Stimulated activated CD4-positive, alpha-beta T cell treated with anti-CD3 and anti-CD28 coated beads, Interleukin-4, amount 100 ng/mL, for 24 hours (primary cell): ENCODE measurements at regions not wholly inside any gene's neighbourhood (a gene's known extent, or its start where the extent isn't known, plus 50 kb on each side); places are given as distances from the start of the nearest gene placed in this dataset.
"Not testable (repeated sequence)": the region's sequence is repeated elsewhere in the genome, so short reads cannot be mapped to it uniquely, and the experiment has no call there.

Experiments used
- DNase-seq: peaks from one replicate; pipeline ENCODE4 v3.0.0-alpha.2; 2020

DNA sequence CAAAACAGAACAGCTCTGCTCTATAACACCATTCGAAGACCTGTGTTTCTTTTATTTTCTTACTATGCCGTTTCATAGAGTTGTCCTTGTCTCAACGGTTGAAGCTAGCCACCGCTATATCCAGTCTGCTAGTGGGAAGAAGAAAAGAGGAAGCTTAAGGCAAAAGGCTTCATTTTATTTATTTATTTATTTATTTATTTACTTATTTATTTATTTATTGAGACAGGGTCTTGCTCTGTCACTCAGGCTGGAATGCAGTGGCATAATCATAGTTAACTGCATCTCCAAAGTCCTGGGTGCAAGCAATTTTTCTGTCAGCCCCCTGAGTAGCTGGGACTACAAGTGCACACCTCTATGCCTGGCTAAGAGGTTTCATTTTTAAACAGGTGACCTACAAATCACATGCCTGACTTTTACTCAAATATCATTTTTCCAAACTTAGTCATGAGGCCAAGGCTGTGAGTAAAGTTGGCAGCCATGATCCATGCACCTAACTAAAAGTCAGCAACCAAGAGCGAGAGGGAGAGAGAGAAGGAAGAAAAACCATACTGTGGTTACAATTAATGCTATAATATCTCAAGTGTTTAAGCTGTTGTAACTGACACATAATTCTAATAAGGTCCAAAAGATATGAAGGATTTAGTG, 1305.3 kb upstream of the LRRTM3 start:
- DNase-seq = no peak

DNA sequence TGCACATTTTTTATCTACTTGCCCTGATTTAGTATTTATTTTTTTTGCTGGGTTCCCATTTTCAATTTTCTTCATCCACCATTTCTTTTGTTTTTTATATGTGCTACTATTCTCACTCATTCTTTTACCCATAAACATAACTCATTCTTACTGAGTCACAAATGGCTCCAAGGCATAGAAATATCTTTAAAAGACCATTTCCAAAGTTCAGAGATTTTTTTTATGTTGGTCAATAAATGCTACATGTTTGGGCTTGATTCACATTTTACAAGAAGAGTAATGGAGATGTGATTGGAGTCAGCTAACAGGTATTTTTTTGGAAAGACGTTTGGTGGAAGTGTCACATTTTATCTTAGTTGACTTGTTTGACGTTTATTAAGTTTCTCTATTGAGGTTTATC, 1303.2 kb upstream of the LRRTM3 start:
- no peak for DNase-seq

DNA sequence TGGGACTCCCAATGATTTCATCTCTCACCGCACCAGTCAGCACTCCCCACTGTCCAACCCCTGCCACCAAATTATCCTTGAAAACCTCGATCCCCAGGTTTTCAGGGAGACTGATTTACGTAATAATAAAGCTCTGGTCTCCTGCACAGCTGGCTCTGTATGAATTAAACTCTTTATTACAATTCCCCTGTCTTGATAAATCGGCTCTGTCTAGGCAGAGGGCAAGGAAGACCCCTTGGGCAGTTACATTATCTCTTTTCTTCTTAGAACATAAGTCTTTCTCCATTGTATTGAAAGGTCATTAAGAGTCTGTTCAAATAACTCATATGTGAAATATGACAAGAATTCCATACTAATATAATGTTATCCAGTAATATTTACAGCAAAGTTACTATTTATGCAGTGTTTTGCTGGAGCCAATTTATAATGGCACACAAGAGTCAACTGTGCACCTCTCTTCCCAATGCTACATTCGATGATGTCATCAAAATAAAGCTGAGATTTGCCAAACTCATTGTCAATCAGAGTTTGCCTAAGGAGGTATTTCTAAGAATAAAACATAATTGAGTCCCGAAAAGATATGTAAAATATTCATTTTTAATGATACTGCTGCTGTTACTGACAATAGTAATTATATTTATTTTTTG, 1297.2 kb upstream of the LRRTM3 start:
- no peak for DNase-seq

DNA sequence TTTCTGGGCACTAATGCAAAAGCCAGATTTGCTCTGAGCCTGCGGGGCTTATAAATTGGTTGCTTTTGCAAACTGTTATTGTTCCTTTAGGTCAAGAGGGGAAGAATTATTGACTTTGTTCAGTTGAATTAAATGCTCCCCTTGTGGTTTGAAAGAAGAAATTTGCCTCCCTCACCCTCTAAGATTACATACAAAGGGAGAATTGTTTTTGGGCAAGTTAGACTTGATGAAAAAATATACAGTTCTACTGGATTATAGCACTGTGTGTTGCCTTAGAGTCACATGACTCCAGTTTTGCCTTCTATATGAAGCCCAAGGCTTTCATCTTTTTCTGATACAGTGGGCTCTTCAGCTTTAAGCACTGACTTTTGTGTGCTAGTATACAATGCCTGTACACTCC, 1265.8 kb upstream of the LRRTM3 start:
- DNase-seq = no peak

DNA sequence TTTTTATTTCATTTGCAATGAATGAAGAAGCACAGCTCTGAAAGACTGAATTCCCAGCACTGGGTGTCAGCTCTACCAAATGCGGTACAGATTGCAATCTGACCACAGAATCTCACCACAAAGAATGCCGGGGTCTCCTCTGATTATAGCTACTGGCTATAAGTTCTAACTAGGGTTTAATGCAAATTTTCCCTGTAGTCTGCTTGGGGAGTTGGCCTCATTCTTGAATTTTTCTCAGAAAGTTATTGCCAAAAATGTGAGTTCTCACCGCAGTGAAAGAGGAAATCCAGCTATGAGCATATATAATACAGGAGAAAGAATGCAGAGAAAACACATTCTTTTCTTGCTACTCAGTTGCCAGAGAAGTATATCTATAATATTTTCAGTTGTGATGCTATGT, 1255.7 kb upstream of the LRRTM3 start:
- no peak for DNase-seq

DNA sequence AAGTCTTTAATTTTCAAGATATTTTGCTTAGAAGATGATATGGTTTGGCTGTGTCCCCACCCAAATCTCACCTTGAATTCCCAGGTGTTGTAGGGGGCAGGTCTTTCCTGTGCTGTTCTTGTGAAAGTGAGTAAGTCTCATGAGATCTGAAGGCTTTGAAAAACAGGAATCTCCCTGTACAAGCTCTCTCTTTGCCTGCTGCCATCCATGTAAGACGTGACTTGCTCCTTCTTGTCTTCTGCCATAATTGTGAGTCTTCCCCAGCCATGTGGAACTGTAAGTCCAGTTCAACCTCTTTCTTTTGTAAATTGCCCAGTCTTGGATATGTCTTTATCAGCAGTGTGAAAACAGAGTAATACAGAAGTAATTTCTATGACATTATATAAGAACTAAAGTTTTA, 1255.2 kb upstream of the LRRTM3 start:
- not testable (repeated sequence) for DNase-seq

DNA sequence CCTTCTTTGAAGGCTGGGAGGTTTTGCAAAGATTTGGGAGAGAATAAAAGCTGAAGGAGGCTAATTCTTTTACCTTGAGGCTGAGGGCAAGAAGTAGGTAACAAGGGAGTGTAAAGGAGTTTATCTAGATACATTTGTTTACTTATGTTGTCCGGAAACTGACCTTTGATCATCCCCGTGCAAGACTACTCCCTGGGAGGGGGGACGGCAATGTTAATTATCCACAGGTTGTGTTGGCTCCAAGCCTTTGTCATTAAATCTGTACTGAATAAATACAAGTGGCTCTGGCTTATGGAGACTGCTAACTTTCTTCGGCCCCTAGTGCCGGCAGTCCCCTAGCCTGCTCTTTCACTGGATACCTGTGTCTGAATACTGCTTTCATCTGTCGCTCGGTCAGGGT, 1250.6 kb upstream of the LRRTM3 start:
- DNase-seq = no peak

DNA sequence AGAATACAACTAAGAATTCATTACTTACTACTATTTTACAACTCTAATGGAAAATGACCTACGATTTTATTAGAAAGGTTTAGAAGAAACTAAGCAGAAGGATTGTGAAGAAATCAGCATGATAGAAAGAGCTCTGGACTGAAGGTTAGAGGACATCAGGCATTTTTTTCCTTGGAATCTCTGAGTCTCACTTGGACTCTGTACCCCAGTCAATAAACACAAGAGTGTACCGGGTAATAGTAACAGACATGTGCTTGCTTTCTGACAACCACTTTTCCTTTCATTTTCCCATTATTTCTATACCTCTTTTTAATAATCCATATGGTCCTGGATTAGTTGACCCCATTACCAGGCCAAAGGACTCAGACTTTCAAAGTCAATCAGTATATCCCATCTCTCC, 1240.9 kb upstream of the LRRTM3 start:
- DNase-seq = no peak

DNA sequence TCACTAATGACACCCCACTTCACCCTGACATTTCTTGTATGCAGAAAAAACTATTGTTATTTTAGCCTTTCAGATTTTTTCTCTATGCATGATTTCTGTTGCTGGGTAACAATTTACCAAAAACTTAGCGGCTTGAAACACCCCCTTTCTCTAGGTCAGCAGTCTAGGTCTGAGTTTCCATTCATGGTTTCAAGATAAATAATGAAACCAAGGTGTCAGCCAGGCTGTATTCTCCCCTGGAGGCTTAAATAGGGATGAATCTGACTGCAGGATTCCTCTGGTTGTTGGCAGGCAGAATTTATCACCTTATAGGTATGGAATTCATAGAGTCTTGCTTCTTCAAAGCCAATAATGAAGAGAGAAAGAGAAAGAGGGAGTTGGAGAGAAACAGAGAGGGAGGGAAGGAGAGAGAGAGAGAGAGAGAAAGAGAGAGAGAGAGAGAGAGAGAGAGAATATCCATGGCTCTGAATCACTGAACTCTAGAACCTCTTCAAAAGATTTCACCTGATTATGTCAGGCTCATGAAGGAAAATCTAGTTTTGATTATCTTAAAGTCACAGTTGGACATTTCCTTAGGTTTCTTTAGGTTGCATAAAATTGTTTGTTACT, 1224.6 kb upstream of the LRRTM3 start:
- no peak for DNase-seq

DNA sequence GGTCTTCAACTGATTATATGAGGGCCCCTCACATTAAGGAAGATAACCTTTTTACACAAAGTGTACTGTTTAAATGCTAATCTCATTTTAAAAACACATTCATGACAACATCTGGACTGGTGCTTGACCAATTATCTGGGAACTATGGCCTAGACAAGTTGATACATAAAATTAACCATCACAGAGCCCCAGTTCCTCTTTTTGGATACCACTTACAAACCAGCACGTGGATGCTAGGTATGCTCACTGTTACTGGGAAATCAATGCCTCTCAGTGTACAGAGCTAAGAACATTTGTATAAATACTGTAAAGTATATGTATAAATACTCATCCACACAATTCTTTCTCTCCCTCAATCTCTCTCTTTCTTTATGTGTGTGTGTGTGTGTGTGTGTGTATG, 1217.8 kb upstream of the LRRTM3 start:
- no peak for DNase-seq

DNA sequence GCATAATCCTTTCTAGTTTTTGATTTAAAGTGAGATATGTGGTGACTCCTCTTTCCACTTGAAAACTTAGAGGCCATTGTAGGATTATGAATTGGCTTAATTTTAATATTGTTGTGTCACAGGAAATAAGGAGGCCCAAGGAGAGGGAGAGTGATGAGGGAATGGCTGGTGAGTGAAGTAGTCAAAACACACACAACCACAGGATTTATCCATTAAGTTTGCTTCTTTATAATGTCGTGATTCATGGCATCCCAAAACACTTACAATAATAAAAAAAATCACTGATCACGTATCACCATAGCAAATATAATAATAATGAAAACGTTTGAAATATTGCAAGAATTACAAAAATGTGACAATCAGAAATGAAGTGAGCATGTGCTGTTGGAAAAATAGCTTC, 1215.5 kb upstream of the LRRTM3 start:
- no peak for DNase-seq

DNA sequence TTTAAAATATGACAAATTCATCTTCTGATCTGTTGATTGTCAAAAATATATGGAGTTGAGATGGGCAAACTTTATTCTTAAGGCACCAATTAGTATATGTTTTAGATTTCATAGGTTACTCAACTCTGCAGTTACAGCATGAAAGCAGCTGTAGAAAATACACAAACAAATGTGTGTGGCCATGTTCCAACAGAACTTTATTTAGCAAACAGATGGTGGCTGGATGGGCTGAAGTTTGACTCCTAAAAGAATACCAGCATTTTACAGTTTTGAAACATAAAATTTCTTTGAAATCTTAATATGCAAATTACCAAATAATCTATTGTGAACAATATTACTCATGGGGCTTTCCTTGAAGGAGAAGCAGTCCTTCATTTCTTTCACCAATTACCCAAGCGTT, 1206.0 kb upstream of the LRRTM3 start:
- no peak for DNase-seq

DNA sequence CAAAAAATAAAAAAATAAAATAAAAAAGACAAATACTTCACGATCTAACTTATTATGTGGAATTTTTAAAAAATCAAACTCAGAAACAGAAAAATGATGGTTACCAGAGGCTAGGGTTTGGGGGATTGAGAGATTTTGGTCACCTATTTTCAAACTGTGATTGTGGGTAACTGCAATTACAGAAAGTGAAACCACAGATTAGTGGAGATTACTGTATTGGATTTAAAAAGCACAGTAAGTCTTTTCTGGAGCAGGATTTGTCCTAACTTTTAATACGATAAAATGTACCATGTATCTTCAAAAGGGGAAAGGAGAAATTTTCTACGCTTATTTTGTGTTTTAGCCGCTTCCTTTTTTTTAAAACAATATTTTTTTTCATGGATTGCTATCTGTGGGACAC, 1204.9 kb upstream of the LRRTM3 start:
- DNase-seq = no peak

DNA sequence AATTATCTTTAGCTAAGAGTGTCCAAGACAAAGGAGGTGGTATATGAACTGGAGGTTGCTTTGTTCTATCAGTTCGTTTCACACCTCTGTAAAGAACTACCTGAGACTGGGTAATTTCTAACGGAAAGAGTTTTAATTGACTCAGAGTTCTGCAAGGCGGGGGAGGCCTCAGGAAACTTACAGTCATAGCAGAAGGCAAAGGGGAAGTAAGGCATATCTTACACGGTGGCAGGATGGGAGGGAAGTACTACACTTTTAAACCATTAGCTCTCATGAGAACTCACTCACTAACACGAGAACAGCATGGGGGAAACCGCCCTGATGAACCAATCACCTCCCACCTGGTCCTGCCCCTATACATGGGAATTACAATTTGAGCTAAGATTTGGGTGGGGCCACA, 1202.3 kb upstream of the LRRTM3 start:
- no peak for DNase-seq

DNA sequence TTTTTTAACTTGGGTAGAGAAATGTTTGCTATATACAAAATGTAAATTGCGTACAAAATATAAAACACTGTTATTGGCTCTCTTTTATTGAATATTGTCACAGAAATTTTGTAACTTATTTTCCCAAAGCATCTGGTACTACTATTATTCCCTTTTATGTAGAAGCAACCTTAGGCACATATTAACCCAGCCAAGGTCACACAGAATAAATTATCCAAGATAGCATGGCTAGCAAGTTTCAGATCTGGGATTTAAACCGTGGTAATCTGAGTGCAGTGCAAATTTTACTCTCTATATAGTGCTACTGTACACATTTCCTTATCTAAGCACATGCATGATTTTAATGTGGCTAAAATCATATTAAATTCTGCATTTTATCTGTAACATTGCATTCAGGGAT, 1190.5 kb upstream of the LRRTM3 start:
- no peak for DNase-seq

DNA sequence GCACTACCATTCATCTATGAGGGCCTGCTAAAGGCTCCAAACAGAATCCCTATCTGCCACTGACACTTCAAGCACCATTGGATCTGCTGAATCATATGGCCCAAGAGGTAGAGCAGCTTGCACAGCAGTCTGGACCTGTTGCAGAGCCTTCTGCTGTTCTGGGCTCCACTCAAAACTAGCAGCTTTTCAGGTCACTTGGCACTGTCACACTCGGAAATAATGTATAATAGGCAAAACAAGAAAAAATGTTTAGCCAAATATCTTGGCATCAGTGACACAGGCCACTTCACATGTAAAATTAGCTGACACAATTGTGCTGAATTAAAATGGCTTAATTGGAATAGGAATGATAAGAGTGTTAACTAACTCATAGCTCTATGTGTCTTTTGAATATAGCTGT, 1182.9 kb upstream of the LRRTM3 start:
- no peak for DNase-seq

DNA sequence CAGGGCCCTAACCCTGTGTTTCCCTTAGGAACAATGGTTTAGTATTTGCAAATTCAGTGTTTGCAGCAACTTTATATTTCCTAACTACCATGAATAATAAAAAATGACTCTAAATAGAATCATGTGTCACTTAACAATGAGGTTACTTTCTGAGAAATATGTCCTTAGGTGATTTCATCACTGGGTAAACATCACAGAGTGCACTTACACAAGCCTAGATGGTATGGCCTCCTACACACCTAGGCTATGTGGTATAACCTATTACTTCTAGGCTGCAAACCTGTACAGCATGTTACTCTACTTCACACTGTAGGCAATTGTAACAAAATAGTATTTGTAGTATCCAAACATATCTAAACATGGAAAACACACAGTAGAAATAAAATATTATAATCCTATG, 1174.6 kb upstream of the LRRTM3 start:
- no peak for DNase-seq

DNA sequence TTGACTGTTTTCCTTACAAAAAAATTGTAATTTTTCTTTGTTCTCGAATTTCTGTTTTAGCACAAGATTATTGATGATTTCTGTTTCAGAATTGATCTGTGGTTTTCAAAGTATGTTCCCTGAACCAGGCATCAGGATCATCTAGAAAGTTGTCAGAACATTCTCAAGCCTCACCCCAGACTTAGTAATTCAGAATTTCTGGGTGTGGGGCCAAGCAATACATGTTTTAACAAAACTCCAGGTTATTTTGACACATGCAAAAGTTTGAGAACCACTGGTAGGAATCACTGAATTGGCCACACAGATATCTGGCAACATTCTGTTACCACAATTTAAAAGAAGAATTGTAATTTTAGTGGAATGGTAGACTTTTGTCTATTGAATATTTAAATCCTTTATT, 1173.9 kb upstream of the LRRTM3 start:
- DNase-seq = no peak

DNA sequence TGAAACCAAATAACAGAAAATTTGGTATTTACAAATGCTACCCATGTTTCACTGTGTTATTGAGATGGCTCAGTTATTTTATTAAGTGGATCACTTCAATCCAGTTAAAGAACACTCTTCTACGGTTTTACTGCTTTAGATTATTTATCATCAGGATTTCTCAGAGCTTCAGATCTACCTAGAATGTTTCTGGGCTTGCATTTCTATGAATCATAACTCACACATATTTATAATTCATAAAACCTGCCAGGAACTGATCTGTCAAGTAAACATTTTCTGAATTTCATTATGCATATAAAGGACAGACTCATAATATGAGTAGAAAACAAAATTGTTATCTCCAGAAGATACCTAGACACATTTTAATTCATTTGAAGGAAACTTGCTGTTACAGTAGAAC, 1172.3 kb upstream of the LRRTM3 start:
- DNase-seq = no peak

DNA sequence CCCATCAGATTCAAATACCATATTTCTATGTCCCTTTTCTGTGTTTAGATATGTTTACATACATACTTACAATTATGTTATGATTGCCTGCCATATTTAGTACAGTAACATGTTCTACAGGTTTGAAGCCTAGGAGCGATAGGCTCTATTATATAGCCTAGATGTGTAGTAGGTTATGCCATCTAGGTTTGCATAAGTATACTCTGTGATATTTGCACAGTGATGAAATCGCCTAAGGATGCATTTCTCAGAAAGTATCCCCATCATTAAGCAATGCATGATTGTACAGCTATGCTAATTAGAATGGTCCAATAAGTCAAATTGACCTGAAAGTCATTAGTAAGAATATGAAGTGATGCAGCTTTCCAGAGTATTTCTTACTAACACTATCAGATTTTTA, 1171.7 kb upstream of the LRRTM3 start:
- DNase-seq = no peak

DNA sequence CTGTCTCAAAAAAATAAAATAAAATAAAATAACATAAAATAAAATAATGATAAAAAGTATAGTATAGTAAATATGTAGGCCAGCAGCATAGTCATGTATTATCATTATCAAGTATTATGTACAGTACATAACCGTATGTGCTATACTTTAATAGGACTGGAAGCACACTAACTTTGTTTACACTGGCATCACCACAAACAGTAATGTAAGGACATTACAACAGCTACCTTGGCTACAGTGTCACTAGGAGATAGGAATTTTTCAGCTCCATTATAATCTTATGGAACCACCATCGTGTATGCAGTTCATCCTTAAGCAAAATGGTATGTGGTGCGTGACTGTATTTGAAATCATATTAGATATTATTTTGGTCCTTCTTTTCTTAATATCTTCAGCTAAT, 1163.5 kb upstream of the LRRTM3 start:
- no peak for DNase-seq

DNA sequence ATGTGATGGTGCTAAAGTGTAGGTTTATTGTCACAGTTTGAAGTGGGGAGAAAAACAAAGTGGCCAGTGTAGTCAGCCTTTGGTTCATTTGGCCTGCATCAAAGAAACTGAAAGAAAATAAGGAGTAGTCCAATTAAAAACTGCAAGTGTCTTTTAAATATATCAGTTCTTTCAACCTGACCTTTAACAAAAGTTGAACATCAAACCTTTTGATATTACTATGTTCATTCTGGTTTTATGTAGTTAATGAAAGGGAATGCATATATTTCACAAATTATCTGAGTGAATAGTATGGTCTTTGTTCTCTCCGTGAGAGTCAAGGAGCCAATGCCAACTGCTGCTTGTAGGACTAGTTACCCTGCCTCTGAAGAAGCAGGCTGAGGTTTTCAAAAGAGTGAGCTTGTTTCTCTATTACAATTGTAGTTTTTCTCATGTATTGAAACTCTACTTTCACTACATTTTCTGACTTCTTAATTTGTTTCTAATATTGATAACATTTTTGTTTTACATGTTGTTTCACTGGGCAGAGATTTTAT, 1160.8 kb upstream of the LRRTM3 start:
- no peak for DNase-seq

DNA sequence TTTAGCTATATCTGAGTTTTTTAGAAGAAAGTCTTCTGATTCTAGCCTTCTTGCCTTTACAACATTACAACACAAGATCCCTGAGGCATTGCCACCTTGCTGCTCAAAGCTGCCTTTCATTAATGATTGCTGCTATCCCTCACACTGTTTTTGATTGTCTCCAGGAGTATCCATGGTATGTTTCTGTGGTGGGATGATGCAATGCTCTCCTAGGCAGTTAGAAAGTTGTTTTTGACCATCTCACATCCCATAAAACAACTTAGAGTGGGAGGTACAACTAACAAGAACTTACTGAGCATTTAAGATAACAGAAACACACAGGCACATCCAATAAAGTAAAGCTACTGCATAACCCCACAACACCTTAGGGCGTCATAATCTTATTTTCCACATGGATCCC, 1156.0 kb upstream of the LRRTM3 start:
- DNase-seq = no peak

DNA sequence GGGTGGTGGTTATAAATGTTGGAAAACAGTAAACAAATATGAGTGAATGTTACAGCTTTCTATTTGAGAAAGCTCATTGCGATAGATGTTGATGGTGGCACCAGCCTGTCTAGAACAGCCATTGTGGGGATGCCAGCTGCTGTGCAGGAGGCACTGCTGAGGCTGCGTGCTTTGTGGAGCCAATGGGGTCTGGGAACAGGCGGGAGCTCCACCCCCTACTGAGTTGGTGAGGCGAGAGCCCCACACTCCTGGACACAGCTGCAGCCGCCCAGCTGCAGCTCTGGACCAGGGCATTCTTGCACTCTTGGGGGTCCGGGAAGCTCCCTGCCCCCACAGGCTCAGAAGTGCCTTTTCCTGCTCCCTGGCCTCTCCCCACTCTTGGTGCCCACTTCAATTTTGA, 1147.1 kb upstream of the LRRTM3 start:
- no peak for DNase-seq

DNA sequence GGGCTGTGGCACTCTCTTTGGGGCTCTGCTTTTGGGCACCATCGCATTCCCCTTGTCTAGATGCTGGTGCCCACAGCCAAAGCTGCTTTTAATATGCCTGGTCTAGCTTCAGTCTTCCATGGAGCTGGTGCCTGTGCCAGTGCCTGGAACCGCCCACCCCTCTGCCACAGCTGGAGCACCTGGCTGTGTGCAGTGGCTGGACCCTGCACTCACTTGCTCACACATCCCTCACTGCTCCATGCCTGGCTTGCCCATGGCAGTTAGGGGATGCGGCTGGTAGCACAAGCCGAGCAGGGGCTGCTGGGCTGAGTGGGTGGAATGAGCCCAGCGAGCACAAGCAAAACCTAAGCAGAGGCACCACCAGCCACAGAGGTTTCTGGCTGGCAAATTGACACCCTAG, 1145.9 kb upstream of the LRRTM3 start:
- DNase-seq = no peak
